GM19467 (cell line): ENCODE measurements at regions not wholly inside any gene's neighbourhood (a gene's known extent, or its start where the extent isn't known, plus 50 kb on each side); places are given as distances from the start of the nearest gene placed in this dataset.

ENCODE experiments used
- ATAC-seq: cut with Tn5 transposase; IDR thresholded peaks from one replicate; pipeline ENCODE4 v1.9.1; 2021; ENCODE audit warnings: mild to moderate bottlenecking, moderate library complexity; ENCODE audit not compliant: unreplicated experiment

GRCh38 chr2:37425408-37425807 lies 81.0 kb downstream of the QPCT start:
- ATAC-seq = no peak

DNA sequence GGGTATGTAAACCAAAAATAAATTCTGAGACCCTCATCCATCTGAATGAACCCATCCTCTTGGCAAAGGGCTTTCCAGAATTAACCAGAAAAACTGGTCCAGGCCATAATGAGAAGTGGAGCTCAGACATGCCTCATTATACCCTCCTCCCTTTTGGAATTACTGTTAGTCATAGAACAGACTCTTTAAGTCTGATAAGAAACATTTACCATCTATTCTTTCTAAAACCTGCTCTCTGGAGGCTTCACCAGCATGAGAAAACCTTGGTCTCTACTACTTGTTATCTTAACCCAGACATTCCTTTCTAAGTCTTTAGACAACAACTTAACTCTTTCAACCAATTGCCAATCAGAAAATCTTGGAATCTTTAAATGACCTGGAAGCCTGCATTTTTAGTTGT lies 82.8 kb downstream of the QPCT start:
- ATAC-seq = no peak

GRCh38 chr2:37436323-37436722 lies 91.9 kb downstream of the QPCT start:
- no peak for ATAC-seq

DNA sequence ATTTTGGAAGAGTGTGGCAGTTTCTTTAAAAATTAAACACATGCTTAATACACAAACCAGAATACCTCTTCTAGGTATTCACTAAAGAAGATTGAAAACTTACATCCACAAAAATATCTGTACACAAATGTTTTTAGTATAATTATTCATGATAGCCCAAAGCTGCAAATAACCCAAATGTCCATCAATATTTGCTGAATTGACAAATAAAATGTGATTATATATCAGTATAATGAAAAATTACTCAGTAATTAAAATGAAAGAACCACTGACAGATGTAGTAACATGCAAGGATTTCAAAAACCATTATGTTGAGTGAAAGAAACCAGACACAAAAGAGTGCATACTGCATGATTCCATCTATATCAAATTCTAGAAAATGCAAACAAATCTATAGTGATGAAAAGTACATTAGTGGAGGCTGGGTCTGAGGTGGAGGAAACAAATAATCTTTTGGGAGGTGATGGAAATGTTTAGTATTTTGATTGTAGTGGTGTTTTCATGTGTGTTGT lies 94.8 kb downstream of the QPCT start:
- ATAC-seq = no peak

DNA sequence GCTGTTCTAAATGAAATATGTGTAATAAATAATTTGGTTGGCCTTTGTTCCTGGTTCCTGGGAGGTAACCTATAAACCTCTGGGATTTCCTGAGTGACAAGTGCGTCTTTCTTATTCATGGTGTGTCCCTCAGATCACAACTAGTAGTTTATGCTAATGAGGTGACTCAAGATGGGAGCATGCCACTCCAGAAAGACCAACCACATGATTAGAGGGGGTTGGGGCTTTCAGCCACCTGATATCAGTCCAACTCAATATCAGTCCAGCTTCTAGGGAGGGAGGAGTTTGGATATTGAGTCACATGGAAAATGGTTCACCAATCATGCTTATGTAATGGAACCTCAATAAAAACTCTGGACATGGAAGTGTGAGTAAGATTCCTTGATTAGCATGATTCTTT lies 96.6 kb downstream of the QPCT start:
- ATAC-seq = no peak

GRCh38 chr2:37443082-37443481 lies 98.7 kb downstream of the QPCT start:
- ATAC-seq = no peak

- ATAC-seq = no peak
Observed at GRCh38 chr2:37447446-37447845, 103.0 kb downstream of the QPCT start.

DNA sequence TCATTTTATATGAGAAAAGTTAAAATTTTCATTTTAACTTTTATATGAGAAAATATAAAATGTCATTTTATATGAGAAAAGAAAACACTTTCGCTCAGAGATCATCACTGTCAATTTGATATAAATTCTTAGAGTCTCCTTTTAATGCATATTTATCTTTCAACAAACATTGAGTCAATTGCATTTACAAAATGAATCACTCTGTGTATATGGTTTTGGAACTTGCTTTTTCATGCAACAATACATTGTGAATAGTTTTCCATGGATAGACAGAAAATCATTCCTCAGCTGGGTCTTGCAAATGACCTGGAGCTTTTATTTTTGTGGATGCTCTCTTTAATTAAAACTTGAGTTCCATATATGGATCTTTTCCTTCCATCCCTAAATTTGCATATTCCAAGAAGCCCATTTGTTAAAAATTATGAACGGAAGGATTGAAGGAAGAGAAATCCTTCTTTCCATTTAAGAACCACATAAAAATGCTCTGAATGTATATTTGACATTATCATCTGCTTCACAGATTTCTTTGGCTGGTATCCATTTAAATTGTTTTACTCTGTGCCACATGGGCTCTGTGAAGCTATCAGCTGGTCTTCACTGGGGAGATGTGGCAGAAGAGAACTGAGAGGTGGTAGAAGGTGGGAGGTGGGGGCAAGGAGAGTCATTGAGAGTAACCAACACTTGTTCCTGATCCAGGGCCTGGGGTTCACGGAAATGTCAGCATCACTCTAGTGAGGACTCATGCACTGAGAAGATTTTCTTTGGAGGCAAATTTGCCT lies 104.1 kb downstream of the QPCT start:
- ATAC-seq = no peak

GRCh38 chr2:37449761-37450296 lies 105.4 kb downstream of the QPCT start:
- ATAC-seq = no peak

- no peak for ATAC-seq
Observed at GRCh38 chr2:37453027-37453426, 108.6 kb downstream of the QPCT start.

DNA sequence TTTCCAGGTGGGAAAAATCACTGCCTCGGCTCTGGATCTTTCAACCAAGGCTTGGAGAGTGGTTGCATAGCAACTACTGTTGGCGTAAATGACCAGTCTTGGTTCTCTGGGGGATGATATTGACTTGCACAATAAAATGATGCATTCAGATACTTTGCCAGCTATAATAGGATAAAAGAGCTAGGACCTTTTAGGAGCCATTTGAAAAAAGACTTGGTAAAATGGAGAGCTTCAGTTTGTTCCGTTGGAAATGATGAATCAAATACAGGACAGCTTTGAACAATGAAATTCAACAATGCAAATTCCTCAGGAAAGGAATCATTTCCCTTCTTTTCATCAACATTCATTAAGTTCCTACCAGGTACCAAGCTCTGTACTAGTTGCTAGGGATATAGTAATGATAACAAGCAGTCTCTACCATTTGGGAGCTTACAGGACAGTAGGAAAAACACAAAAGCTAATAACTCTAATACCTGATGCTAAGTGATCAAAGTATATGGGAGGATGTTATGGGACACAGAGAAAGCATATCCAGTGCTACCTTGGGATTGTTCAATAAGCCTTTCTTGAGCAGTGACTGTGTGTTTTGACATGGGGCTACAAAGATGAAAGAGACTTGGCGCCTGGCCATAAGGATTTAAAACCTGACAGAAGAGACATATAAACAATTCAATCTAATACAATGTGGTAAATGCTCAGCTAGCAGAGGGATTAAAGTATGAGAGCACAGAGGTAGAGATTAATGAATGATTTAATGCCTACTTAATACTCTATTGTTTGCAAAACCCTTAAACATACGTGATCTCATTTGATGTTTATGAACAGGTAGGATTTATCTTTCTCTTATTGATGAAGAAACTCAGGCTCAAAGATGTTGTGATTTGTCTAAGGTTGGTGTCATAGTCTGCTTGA lies 110.7 kb downstream of the QPCT start:
- no peak for ATAC-seq

DNA sequence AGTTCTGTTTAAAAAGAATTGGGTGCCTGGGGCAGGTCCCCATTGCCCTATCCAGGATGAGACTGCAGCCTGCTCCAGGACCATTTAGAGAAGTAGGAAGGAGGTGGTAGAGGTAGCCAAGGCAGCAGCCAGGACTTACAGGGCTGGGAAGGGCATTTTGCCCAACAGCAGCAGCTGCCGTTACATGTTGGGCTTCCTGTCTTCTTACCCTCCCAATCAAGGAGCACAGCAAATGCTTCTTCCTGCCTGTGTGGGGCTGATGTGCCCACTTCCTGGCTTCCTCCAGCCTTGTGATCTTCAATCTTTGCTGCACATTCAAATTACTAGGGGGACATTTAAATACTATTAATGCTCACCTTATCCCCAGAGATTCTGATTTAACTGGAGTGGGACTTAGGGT lies 112.0 kb downstream of the QPCT start:
- no peak for ATAC-seq

DNA sequence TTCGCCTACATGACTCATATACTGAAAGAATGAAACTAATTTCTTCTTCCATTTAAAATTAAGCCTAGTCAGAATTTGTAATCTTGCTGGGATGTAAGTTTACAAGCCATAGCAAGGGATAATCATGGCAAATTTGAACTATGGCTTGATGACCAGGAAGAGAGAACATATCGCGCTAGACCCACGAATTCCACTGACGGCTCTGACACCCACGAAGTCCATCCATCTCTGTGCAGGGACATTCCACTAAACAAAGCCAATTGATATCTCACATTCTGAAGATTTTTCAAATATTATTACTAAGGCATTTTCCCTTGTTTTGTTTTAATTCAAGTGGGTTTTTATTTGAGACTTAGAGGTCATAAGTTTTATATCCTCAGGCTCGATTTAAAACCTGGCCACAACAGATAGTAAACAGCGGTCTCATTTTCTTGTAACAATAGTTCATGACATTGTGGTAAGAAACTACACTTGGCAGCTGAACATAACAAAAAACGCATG lies 113.0 kb downstream of the QPCT start:
- ATAC-seq = no peak

- no peak for ATAC-seq
Observed at GRCh38 chr2:37458133-37458532, 113.7 kb downstream of the QPCT start.

GRCh38 chr2:37459095-37459981 lies 114.9 kb downstream of the QPCT start:
- ATAC-seq = no peak

GRCh38 chr2:37460896-37461229 lies 116.4 kb downstream of the QPCT start:
- ATAC-seq = no peak

GRCh38 chr2:37464067-37464466 lies 119.6 kb downstream of the QPCT start:
- no peak for ATAC-seq

DNA sequence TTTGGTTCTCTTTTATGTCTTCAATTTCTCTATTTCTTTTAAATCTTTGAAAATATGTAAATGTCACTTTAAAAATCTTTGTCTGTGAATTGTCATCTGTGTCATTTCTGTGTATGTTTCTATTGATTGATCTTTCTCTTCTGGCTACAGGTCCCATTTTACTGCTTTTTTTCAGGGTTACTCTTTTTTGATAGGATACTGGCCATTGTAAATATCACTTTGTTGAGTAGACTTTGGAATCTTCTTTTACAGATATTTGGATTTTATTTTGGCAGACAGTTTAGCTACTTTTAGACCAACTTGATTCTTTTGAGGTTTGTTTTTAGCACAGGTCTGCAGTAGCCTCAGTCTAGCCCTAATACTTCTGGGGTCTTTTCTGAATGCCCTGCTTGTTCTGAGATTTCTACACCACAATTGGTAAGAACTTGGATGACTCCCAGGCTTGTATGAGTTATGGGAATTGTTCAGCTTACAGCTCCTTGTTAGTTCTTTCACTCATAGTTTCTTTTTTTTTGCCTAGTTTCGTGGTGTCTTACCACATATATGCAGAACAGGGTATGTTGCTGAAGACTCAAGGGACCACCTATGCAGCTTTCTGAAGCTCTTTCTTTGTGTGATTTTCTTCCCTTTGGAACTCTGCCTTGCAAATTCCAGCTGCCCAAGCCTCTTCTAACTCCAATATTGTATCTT lies 122.2 kb downstream of the QPCT start:
- no peak for ATAC-seq

DNA sequence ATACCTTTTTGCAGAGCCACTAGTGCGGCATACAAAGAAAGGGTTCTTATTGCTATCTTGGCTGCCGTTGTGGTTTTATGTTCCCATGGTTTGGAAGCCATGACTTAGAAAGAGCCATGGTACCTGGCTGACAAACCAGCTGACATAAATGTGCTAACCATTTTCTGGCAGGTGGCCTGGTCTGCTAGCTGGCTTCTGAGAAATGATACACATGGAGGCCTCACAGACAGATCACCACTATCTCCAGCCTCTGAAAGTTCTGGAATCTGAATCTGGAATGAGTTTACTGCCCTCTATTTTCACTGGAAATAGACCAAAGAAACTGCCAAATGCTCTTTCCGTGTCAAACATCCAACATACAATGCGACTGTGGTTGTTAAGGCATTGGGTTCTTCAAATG lies 123.7 kb downstream of the QPCT start:
- ATAC-seq = no peak

DNA sequence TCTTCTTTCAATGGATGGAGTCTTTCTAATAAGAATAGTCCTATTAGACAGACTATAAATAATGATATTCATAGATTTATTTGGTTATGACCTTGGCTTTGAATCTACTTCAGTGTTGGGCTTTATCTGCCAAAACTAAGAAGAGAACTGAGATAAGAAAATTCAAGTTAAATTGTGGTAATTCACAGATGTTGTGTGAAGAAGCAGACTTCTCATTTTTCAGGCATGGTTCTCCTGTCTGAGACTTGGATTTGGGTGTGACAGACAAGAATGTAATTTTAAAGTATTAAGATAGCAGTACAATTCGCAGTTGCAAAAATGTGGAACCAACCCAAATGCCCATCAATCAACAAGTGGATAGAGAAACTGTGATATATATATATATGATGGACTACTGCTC lies 124.7 kb downstream of the QPCT start:
- ATAC-seq = no peak
